Stimulated activated CD4-positive, alpha-beta T cell treated with anti-CD3 and anti-CD28 coated beads, Interleukin-12 subunit alpha, Interleukin-12 subunit beta, amount 100 ng/mL, for 48 hours (primary cell): ENCODE measurements at regions not wholly inside any gene's neighbourhood (a gene's known extent, or its start where the extent isn't known, plus 50 kb on each side); places are given as distances from the start of the nearest gene placed in this dataset.
"Not testable (repeated sequence)": the region's sequence is repeated elsewhere in the genome, so short reads cannot be mapped to it uniquely, and the experiment has no call there.

Source experiments
- DNase-seq, 3 donors: peaks; one replicate each; pipeline ENCODE4 v3.0.0-alpha.2; 2020; ENCODE audit warnings: low read depth in 2 of 3, low spot score in 1 of 3

- no peak for DNase-seq
These were observed 62.0 kb upstream of the ST3GAL6 start for GRCh38 chr3:98701071-98701675.

- no peak for DNase-seq
These were observed 61.0 kb upstream of the ST3GAL6 start for GRCh38 chr3:98702166-98702565.

- no peak for DNase-seq
These were observed 57.9 kb upstream of the ST3GAL6 start for GRCh38 chr3:98705212-98705611.

DNA sequence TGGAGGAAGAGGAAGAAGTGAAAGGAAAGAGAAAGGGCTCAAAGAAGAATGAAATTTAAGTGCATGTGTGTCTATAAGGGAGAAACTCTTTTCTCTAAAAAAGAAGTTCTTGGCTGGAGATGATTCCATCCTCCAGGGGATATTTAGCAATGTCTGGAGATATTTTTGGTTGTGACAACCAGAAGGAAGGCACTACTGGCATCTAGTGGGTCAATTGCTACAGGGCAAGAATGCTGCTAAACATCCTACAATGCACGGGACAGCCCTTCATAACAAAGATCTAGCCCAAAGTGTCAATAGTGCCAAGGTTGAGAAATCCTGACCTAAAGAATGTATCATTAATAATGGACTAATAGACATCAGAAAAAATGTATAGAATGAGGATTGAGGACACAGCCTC is 57.4 kb upstream of the ST3GAL6 start:
- no peak for DNase-seq

DNA sequence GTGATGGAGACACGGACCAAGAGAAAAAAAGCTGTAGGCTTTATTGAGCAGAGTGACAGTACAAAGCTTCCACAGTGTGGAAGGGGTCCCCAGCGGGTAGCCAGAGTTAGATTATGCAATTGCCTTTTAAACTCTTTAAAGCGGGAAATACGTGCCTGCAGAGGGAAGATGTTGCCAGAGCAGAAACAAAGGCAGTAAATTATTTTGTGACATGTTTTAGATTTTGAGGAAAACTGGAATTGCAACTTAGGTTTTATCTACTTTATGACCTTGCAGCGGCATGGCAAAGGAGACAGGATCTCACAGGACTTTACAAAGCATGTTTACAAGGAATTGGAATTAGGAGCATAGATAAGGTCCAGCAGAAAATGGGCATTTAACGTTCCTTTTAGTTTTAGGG is 54.5 kb upstream of the ST3GAL6 start:
- DNase-seq, result not testable (repeated sequence)

- no peak for DNase-seq
These were observed 53.7 kb upstream of the ST3GAL6 start for GRCh38 chr3:98709441-98709840.

- no peak for DNase-seq
These were observed 53.0 kb upstream of the ST3GAL6 start for GRCh38 chr3:98710067-98710659.

GRCh38 chr3:98711426-98711825 is 51.7 kb upstream of the ST3GAL6 start:
- DNase-seq, result no peak

DNA sequence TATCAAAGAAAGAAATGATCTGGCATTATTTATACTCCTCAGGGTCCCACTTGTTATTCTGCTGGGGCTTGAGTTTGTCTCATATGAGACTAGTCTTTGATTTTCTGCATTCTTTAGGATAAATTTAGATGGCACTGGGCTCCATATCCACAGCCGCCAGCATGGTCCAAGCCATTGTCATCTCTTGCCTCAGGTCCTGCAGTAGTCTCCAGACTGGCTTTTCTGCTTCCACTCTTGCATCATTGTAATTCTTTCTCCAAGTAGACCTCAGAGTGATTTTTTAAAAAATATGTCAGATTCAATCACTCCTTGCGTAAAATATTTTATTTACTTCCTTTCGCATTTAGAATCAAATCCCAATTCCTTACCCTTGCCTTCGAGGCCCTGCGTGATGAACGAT is 50.4 kb upstream of the ST3GAL6 start:
- DNase-seq, result no peak

GRCh38 chr3:98713332-98713731 is 49.8 kb upstream of the ST3GAL6 start:
- DNase-seq, result not testable (repeated sequence)
